ENCODE measurements at regions not wholly inside any gene's neighbourhood (a gene's known extent, or its start where the extent isn't known, plus 50 kb on each side); places are given as distances from the start of the nearest gene placed in this dataset.

DNA sequence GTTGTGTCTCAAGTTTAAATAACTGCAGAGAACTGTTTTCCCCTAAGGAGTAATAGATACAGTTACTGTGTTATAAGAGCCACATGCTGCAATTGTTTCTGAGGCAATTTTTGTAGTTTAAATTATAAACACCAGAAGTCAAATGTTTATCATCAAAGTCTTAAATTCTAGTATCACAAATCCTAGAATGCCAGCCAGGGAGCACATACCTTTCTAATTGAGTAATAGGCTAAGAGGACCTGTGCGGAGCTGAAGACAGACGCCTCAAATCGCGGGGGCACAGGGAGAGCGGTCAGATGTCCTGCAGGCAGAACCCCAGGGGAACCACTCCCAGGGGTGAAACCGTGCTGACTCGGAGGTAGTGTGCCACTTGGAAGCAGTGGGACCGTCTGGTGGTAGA, 65.2 kb upstream of the TNFRSF19 start:
- TF ChIP-seq, protein P1, sequence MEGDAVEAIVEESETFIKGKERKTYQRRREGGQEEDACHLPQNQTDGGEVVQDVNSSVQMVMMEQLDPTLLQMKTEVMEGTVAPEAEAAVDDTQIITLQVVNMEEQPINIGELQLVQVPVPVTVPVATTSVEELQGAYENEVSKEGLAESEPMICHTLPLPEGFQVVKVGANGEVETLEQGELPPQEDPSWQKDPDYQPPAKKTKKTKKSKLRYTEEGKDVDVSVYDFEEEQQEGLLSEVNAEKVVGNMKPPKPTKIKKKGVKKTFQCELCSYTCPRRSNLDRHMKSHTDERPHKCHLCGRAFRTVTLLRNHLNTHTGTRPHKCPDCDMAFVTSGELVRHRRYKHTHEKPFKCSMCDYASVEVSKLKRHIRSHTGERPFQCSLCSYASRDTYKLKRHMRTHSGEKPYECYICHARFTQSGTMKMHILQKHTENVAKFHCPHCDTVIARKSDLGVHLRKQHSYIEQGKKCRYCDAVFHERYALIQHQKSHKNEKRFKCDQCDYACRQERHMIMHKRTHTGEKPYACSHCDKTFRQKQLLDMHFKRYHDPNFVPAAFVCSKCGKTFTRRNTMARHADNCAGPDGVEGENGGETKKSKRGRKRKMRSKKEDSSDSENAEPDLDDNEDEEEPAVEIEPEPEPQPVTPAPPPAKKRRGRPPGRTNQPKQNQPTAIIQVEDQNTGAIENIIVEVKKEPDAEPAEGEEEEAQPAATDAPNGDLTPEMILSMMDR (IDR thresholded peaks at IDR 0.05) = no peak
- no peak for TF ChIP-seq POLR2A (IDR thresholded peaks at IDR 0.05)
